GM21381 (cell line): ENCODE measurements at regions not wholly inside any gene's neighbourhood (a gene's known extent, or its start where the extent isn't known, plus 50 kb on each side); places are given as distances from the start of the nearest gene placed in this dataset.
"Not testable (repeated sequence)": the region's sequence is repeated elsewhere in the genome, so short reads cannot be mapped to it uniquely, and the experiment has no call there.

Experiments used
- ATAC-seq: cut with Tn5 transposase; IDR thresholded peaks from one replicate; pipeline ENCODE4 v1.9.1; 2021; ENCODE audit warnings: mild to moderate bottlenecking, moderate library complexity; ENCODE audit not compliant: unreplicated experiment

DNA sequence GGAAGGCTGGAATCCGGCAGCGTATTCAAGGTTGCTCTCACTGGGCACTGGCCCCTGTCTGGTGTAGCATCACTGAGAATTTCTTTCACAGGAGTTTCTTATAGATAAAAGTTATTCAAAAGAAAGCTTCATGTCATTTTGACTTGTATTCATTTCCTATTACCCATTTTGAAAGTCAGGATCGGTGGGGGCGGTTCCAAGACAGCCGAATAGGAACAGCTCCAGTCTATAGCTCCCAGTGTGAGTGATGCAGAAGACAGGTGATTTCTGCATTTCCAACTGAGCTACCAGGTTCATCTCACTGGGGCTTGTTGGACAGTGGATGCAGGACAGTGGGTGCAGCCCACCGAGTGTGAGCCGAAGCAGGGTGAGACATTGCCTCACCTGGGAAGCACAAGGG lies 51.5 kb upstream of the CDC42EP3 start:
- not testable (repeated sequence) for ATAC-seq

GRCh38 chr2:37730037-37730818 lies 58.8 kb upstream of the CDC42EP3 start:
- no peak for ATAC-seq

DNA sequence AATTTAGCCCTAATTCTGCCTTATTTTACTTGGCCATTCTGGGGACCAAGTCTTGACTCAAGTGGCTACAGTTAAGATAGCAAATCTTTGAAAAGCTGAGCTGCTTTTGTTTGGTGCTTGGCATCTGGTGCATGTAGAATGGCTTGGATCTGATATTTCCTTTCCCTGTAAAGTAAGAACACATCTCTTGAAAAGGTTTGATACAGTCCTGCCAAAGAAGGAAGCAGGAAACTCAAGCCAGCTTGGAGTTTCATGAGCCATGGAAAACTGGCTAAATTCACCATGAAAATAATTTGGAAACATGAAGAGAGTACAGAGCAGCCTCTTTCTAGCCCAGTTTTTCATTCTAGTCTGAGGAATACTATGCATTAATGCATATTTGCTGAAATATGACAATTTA lies 61.0 kb upstream of the CDC42EP3 start:
- ATAC-seq, result not testable (repeated sequence)

DNA sequence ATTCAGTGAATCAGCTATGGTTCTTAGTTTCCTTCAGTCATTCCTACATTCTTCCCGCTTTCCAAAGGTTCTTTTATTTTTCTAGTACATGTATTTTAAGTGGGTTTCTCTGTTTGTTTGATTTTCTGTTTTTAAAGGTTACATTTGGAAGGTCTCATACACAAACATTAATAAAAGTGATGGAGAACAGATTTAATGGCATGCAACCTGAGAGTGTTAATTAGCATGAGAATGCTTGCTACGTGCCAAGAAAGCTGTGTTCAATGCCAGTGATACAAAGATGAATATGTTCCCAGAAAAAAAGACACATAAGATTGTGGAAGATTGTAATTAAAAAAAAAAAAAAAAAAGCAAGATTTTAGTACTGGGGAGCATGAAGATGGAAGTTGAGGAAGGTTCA lies 61.8 kb upstream of the CDC42EP3 start:
- ATAC-seq, result no peak

DNA sequence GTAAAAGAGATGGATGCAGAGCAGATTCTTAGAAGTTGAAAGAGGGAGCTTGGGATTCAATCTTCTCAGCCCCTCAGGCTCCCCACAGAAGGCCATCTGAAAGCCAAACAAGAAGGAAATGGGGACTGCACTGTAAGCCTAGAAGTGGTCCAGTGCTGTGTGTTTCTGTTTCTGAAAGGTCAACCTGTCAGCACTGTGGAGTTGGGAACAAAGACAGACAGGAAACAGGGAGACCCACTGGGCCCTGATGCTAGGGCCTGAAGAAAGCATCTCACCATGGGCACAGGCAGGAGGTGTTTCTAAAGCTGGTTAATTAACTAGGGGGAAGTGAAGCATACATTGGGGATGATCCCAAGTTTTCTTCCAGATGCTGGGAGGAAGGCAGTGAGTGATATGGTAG lies 62.5 kb upstream of the CDC42EP3 start:
- ATAC-seq, result not testable (repeated sequence)

GRCh38 chr2:37734891-37735523 lies 63.6 kb upstream of the CDC42EP3 start:
- not testable (repeated sequence) for ATAC-seq

GRCh38 chr2:37735524-37735910 lies 64.1 kb upstream of the CDC42EP3 start:
- not testable (repeated sequence) for ATAC-seq

GRCh38 chr2:37737507-37737906 lies 66.1 kb upstream of the CDC42EP3 start:
- no peak for ATAC-seq

DNA sequence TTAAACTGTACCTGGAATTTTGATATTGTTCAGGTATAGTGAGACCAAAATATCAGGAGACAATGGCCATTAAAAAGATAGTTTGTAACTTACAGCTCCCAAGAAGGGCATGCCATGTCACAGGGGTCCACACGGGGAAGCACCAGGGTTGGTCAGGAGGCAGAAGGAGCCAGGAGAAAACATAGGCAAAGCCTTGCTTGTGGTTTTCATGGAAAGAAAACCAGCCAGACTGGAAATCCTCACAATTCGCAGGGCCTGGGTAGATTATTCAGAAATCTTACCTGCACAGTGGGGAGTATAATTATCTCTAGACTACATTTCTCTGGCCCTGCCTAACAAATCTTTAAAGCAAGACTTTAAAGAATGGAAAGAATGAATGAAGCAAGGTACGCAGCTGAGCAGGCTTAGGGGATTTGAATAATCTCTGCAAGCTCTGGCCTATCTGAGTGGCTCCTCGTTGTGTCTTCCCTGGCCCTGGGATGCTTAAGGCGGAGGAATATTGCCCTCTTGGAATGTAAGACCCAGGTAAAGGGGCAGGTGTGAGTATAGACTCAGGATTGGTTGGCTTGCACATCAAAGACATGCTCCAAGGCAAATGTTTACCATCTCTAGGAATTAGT lies 66.9 kb upstream of the CDC42EP3 start:
- no peak for ATAC-seq

DNA sequence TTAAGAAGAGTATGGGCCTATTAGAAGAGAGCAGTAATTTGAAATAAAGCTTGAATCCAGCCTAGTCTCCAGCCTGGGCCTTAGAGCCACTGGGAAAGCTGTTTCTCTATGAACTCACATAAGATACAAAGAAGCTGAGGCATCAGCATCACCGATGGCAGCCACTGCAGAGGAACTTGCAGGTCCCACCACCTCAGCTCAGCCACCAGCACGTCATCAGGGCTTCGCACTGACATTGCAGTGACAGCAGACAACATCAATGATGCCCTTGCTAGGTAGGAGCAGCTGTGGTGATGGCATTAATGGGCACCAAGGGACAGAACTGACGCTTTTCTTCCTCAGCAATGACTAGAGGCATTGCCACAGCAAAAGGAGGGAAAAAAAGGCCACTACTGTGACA lies 67.7 kb upstream of the CDC42EP3 start:
- no peak for ATAC-seq

GRCh38 chr2:37740164-37740739 lies 68.8 kb upstream of the CDC42EP3 start:
- ATAC-seq, result no peak

GRCh38 chr2:37742286-37742685 lies 70.8 kb upstream of the CDC42EP3 start:
- ATAC-seq, result no peak

DNA sequence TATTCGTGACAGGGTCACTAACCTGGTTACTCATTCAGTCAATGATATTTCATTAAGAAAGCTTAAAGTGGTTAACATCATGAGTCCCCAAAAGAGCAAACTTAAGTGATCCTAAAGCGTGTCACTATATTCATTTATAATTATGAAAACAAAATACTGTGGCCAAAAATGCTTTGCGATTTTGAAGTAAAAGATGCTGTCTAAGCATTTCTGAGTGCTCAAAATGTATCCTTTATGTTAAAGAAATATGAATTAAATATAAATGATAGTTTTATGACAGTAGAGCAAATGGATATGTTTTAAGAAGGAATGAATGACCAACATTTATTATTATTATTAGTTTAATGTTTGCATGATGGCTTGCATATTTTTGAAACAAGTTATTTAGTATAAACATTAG lies 72.6 kb upstream of the CDC42EP3 start:
- ATAC-seq, result no peak

DNA sequence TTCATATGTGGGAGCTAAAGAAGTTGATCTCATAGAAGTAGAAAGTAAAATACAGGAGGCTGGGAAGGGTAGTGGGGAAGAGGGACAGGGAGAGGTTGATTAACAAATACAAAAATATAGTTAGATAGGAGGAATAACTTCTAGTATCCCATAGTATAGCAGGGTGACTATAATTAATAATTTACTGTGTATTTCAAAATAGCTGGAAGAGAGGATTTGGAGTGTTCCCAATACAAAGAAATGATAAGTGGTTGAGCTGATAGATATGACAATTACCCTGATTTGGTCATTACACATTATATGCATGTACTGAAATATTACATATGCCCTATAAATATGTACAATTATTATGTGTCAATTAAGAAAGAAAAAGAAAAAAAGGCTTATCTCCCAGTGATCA lies 73.5 kb upstream of the CDC42EP3 start:
- ATAC-seq, result not testable (repeated sequence)

- not testable (repeated sequence) for ATAC-seq
Observed at GRCh38 chr2:37746011-37746410, 74.6 kb upstream of the CDC42EP3 start.

DNA sequence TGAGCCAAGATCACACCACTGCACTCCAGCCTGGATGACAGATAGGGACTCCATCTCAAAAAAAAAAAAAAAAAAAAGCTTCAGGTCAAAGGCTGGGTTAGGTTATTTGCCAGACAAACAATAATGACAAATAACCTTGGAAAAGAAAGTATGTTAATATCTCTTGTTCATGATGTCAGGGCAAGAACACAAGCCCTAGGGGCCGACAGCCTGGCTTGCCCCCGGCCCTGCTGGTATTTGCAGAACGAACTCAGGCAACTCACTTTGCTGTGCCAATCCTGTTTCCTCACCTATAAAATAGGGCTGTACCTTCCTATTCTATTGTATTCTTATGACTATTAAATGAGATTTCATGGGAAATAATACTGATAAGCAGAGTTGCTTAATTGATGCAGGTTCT lies 75.4 kb upstream of the CDC42EP3 start:
- no peak for ATAC-seq

DNA sequence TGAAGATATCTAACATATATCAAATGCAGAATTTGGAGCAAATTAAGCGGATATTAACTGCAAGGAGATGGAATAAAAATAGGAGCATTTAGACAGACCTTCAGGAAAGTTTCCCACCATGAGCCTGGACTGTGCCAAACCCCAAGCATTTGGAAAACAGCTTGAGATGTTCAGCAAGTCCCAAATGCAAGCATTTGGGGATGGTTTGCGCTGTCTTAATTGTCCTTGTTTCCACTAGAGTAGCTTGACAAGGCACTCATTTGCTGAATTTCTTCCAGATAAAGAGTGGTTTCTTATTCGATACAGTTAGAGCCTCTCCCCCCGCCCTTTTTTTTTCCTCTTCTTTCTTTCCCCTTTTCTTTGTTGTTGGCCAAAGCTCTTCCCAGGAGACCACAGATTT lies 77.1 kb upstream of the CDC42EP3 start:
- no peak for ATAC-seq

GRCh38 chr2:37750286-37750685 lies 78.8 kb upstream of the CDC42EP3 start:
- not testable (repeated sequence) for ATAC-seq

GRCh38 chr2:37752766-37753165 lies 81.3 kb upstream of the CDC42EP3 start:
- no peak for ATAC-seq

DNA sequence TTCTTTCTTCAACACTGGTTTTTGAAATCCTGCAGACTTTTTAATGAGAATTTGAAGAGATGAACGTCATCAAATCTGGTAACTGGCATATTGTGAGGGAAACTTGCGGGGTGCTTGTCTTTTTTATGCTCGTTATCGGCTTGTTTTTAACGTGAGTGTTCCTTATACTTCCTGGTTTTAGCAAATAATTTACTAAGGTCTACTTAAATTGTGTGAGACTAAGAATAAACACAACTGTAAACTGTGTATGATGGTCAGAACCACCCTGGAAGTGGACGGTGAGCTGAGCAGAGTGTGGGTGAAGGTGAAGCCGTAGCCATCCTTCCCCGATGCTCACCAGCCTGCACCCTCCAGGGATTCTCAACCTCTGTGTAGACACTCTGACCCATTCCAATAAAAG lies 82.3 kb upstream of the CDC42EP3 start:
- no peak for ATAC-seq

DNA sequence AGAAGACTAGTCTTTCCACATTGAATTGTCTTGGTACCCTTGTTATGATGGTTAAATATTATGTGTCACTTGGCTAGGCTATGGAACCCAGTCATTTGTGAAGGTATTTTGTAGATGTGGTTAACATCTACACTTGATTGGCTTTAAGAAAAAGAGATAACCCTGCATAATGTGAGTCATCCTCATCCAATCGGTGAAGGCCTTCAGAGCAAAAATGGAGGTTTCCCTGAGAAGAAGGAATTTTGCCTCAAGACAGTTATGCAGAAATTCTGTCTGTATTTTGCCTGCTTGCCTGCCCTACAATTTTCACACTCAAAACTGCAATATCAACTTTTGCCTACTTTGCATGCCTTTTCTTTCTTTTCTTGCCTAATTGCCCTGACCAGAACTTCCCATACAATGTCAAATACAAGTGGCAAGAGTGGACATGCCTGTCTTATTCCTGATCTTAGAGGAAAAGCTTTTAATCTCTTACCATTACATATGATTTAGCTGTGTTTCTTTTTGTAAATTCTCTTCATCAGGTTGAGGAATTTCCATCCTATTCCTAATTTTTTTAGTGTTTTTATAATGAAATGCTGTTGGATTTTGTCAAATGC lies 84.6 kb upstream of the CDC42EP3 start:
- ATAC-seq, result not testable (repeated sequence)
